Epithelial cell of proximal tubule (primary cell): ENCODE measurements at regions not wholly inside any gene's neighbourhood (a gene's known extent, or its start where the extent isn't known, plus 50 kb on each side); places are given as distances from the start of the nearest gene placed in this dataset.
A peak's percentile ranks its signal among the peaks of the same experiment; 100 is the strongest.

Experiments
- DNase-seq: peaks from one replicate; pipeline ENCODE4 v3.0.0-alpha.2; 2011; ENCODE audit warnings: low read depth
- H3K4me3 ChIP-seq: 2 replicates; pipeline ENCODE4 v1.5.1; 2011; ENCODE audit warnings: low read depth, mild to moderate bottlenecking, low read length
- TF ChIP-seq, protein P1 (sequence below): conservative IDR thresholded peaks from 2 replicates; pipeline ENCODE4 v1.5.1; 2012; ENCODE audit warnings: low read depth, mild to moderate bottlenecking, low read length

DNA sequence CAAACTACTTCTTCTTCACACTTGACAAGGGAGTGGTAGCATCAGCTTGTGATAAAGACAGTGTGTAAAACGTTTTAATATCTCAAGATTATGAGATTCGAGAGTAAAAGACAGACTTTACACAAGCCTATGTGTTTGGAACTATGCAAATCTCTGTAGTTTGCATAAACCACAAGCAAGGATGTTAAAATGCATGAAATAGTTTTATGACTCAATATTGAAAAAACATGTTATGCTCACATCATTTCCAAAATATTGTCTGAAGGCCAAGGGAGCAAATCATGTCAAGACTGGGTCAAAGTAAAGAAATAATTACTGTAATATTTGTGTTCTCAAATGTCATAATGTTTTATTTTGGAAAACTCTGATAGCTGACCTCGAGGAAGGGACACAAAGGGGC is 316.8 kb upstream of the KLF12 start:
- TF ChIP-seq, protein P1, sequence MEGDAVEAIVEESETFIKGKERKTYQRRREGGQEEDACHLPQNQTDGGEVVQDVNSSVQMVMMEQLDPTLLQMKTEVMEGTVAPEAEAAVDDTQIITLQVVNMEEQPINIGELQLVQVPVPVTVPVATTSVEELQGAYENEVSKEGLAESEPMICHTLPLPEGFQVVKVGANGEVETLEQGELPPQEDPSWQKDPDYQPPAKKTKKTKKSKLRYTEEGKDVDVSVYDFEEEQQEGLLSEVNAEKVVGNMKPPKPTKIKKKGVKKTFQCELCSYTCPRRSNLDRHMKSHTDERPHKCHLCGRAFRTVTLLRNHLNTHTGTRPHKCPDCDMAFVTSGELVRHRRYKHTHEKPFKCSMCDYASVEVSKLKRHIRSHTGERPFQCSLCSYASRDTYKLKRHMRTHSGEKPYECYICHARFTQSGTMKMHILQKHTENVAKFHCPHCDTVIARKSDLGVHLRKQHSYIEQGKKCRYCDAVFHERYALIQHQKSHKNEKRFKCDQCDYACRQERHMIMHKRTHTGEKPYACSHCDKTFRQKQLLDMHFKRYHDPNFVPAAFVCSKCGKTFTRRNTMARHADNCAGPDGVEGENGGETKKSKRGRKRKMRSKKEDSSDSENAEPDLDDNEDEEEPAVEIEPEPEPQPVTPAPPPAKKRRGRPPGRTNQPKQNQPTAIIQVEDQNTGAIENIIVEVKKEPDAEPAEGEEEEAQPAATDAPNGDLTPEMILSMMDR, result no peak
- no peak for DNase-seq
- H3K4me3 ChIP-seq, result no peak overlapping the region

DNA sequence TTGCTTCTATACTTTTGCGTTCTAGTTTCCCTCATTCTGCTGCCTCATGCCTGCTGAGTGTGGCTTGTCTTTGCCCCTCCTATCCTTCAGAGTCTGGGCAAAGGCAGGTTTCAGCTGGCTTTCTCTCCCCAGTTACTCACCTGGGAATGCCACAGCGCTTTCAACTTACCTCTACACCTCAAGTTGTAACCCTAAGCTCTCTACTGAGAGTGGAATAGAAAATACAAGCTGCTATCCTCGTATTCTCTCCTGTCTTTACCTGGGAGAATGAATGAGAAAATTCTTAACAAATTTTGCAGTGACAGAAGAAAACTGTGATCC is 316.3 kb upstream of the KLF12 start:
- TF ChIP-seq, protein P1, result no peak
- H3K4me3 ChIP-seq, result no peak overlapping the region
- no peak for DNase-seq

DNA sequence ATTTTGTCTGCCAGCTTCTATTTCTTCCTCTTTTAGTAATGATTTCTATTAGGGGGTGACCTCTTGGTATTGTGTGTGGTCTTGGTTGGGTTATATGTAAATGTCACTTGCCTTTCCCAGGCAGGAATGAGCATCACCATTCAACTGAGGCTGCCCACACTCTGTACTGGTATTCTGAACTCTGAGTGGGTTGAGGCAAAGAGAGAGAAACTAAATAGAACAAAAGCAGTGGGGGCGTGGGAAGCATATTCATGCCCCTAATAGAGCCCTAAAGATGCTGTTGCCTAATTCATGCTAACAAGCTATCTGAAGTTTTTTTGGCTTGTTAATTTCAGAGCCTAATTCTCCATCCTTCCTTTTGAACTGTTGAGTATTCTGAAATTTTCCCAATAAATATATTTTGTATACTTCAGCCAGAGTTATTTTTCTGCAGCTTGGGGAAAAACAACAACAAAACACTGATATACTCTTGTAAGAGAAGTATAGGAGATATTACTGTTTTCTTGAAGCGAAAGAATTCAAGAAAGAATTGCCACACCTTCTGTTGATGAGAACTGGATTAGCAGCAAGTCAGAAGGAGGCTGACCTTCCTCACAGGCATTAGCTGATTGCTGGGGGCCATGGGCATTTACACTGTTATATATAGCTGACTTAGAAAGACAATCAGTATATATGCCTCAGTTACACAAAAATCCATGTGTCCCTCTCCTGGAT is 315.8 kb upstream of the KLF12 start:
- no peak for DNase-seq
- TF ChIP-seq, protein P1, result no peak
- H3K4me3 ChIP-seq, result no peak overlapping the region

DNA sequence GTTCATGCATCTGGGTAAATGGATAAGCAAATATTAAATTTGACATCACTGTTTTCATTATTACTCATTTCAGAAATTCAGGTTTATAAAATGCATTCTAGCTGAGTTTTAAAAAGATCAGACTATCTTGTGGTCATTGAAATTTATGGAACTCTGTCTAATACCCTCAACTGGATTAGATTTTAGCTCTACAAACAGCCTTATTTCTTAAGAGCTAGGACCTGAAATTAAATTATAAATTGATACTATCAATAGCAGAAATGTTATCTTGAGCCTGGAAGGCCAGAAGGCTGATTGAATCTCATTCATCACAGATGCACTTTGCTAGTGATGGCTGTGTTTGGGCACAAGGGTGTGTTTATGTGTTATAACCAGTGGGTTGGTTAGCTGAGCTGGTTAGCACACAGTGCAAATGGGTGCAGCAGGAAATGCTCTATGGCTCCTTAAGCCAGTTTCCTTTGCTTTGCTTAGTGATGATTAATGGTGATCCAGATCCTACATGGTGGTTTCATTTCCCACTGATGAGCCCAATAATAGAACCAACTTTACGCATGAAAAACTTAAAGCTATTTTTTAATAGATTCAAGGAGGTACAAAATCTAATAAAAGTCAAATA is 310.8 kb upstream of the KLF12 start:
- TF ChIP-seq, protein P1, result no peak
- no peak for DNase-seq
- H3K4me3 ChIP-seq, result no peak overlapping the region

DNA sequence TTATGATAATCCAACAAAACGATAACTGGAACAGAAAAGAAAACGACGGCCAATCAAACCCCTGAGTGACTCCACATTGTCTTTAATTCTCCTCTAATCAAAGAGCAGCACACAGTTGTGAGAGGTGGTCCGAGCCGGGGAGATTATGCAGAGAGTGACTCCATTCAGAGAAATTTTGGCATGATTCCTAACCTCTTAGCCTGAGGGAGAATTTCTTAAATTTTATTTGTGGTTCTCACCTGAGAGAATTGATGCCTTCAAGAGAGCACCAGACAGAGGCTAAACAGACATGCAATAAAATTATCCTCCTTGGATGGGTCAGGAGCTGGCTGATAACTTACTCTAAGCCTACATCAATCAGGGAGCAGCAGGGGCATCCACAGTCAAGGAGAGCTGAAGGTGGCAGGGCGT is 310.0 kb upstream of the KLF12 start:
- DNase-seq, result no peak
- H3K4me3 ChIP-seq, result no peak overlapping the region
- TF ChIP-seq, protein P1, result no peak

DNA sequence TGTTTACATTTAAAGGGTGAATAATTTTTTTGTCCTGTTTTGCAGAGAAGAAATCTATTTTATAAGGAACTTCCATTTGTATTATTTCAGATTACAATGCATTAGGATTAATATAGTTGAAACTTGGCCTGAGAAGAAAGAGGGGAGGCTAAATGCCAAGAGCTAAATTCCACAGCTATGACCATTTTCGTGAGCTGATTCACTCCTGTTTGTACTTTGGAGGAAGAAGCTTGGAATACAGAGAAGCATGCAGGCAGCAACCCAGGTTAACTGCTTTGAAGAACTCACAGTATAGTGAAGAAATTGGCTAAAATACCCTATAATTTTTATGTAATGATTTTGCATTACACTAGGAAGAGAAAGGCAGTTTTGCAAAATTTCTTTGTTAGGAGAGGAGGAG is 309.4 kb upstream of the KLF12 start:
- DNase-seq, result peak; percentile 18
- no peak overlapping the region for H3K4me3 ChIP-seq
- TF ChIP-seq, protein P1, result no peak

DNA sequence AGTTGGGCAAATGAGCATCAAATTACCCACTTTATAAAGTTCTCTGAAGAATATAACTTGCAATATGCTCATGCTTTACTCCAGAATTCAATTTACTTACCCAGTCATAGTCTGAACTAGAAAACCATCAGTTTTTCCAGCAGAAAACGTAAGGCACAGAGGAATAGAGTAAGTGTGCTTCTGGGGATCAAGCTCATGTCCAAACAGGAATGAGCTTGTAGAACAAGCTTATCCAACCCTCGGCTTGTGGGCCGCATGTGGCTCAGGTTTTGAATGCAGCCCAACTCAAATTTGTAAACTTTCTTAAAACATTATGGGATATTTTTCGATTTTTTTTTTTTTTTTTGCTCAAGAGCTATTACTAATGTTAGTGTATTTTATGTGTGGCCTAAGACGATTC is 308.5 kb upstream of the KLF12 start:
- no peak overlapping the region for H3K4me3 ChIP-seq
- TF ChIP-seq, protein P1, result no peak
- DNase-seq, result no peak
